Gastroesophageal sphincter (tissue), 4 donors: ENCODE measurements at regions not wholly inside any gene's neighbourhood (a gene's known extent, or its start where the extent isn't known, plus 50 kb on each side); places are given as distances from the start of the nearest gene placed in this dataset.

Experiments used
- ATAC-seq: fragments of 150-250 bp; one replicate; pipeline ENCODE4 v1.9.1; 2016; ENCODE audit warnings: mild to moderate bottlenecking, moderate library complexity
- H3K27ac ChIP-seq, 4 donors: fragments of 200-600 bp; sonication (generic) in 3 of 4; 1 replicate in 3 of 4; 2 replicates in 1 of 4; pipeline ENCODE4 v1.5.1; 2016 to 2019
- H3K27me3 ChIP-seq: fragments of 200-600 bp; sonication (generic); one replicate; pipeline ENCODE4 v1.5.1; 2019
- H3K36me3 ChIP-seq, 2 donors: fragments of 200-600 bp; sonication (generic); one replicate each; pipeline ENCODE4 v1.5.1; 2019; ENCODE audit warnings: control low read depth in 1 of 2
- H3K4me1 ChIP-seq, 3 donors: fragments of 200-600 bp; sonication (generic); 1 replicate in 2 of 3; 2 replicates in 1 of 3; pipeline ENCODE4 v1.5.1; 2016 to 2019; ENCODE audit warnings: control low read depth in 2 of 3
- H3K4me3 ChIP-seq, 2 donors: fragments of 200-600 bp; sonication (generic); one replicate each; pipeline ENCODE4 v1.5.1; 2019; ENCODE audit warnings: mild to moderate bottlenecking in 1 of 2, moderate library complexity in 1 of 2
- H3K9me3 ChIP-seq, 3 donors: fragments of 200-600 bp; sonication (generic); one replicate each; pipeline ENCODE4 v1.5.1; 2017 to 2019; ENCODE audit warnings: control low read depth in 2 of 3
- EP300 ChIP-seq: sonication (generic); formaldehyde crosslinking; IDR thresholded peaks from one replicate; pipeline ENCODE4 v1.6.1; 2017; ENCODE audit warnings: antibody characterized with exemption, mild to moderate bottlenecking
- POLR2A ChIP-seq, 2 donors: fragments of 450-650 bp; IDR thresholded peaks; one replicate each; pipeline ENCODE4 v1.6.1; 2017; ENCODE audit warnings: antibody characterized with exemption in 2 of 2, mild to moderate bottlenecking in 2 of 2, moderate library complexity in 1 of 2
- POLR2AphosphoS5 ChIP-seq: sonication (generic); formaldehyde crosslinking; IDR thresholded peaks from one replicate; pipeline ENCODE4 v1.6.1; 2017; ENCODE audit warnings: antibody characterized with exemption
- WGBS, 2 donors: methylation state at CpG; one replicate each; pipeline ENCODE4 v1.1.5; 2018; ENCODE audit warnings: low coverage in 1 of 2; 5-methylcytosine and 5-hydroxymethylcytosine counted together
- TF ChIP-seq, protein P1 (sequence below), 4 experiments: fragments of 200-600 bp in 2 of 4; fragments of 450-650 bp in 2 of 4; sonication (generic) in 1 of 4; IDR thresholded peaks; one replicate each; pipeline ENCODE4 v1.5.1; 2017 to 2019; ENCODE audit warnings: antibody characterized with exemption in 4 of 4, mild to moderate bottlenecking in 2 of 4, moderate library complexity in 2 of 4

DNA sequence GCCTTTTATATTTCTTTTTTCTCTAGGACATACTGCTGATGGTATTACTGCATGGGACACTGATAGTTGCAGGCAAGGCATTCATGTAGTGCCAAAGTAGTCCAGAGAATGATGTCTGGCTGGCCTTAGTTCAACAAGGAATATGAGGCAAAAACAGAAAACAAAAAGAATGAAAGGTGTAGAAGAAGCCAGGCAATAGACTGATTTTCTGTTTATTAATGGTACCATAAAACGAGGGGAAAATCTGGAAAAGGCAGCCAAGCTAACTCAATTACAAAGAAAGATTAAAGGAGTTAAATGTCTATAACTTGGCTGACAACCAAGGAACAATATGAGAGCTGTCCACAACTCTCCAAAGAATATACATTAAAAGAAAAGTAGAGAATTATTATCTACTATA lies 284.9 kb downstream of the ZEB2 start:
- no peaks in the 10 kb centered on the region for H3K9me3 ChIP-seq
- no peaks in the 10 kb centered on the region for H3K27me3 ChIP-seq
- no peaks in the 10 kb centered on the region for H3K36me3 ChIP-seq
- H3K4me1 ChIP-seq = no peaks in the 10 kb centered on the region
- no peak for ATAC-seq
- H3K27ac ChIP-seq = no peak overlapping the region
- TF ChIP-seq EP300 (no peak), POLR2A (IDR thresholded peaks at IDR 0.05) (no peak), POLR2AphosphoS5 (no peak)
- TF ChIP-seq, protein P1, sequence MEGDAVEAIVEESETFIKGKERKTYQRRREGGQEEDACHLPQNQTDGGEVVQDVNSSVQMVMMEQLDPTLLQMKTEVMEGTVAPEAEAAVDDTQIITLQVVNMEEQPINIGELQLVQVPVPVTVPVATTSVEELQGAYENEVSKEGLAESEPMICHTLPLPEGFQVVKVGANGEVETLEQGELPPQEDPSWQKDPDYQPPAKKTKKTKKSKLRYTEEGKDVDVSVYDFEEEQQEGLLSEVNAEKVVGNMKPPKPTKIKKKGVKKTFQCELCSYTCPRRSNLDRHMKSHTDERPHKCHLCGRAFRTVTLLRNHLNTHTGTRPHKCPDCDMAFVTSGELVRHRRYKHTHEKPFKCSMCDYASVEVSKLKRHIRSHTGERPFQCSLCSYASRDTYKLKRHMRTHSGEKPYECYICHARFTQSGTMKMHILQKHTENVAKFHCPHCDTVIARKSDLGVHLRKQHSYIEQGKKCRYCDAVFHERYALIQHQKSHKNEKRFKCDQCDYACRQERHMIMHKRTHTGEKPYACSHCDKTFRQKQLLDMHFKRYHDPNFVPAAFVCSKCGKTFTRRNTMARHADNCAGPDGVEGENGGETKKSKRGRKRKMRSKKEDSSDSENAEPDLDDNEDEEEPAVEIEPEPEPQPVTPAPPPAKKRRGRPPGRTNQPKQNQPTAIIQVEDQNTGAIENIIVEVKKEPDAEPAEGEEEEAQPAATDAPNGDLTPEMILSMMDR (IDR thresholded peaks at IDR 0.05) = no peak
- WGBS, 2 donors = 62% methylated on average over 1 of the region's 1 CpG; no CpG with 5 or more reads in 1 of the 2 donors
- H3K4me3 ChIP-seq = no peak overlapping the region

DNA sequence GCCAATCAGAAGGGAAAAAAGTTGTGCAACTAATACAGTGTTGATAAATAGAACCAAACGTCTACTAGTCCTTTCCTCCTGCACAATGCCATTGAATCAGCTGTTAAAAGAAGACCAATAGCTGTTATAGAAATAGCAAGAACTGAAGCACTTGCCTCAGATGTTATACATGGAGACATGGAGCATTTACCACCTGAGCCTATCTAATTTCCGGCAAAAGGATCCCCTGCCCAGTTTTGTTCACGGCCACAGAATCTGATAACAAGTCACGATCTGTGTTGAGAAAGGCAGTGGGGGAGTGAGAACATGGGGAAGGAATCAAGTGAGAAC lies 285.4 kb downstream of the ZEB2 start:
- Histone ChIP-seq H3K4me3 (no peak overlapping the region), H3K36me3 (no peaks in the 10 kb centered on the region), H3K4me1 (no peaks in the 10 kb centered on the region), H3K27ac (no peak overlapping the region), H3K27me3 (no peaks in the 10 kb centered on the region), H3K9me3 (no peaks in the 10 kb centered on the region)
- 69 to 80% methylated on average over 3 to 4 of the region's 4 CpGs for WGBS, 2 donors
- no peak for ATAC-seq
- TF ChIP-seq POLR2AphosphoS5 (no peak), POLR2A (IDR thresholded peaks at IDR 0.05) (no peak)

- ATAC-seq = no peak
- Histone ChIP-seq H3K4me3 (no peak overlapping the region), H3K4me1 (no peaks in the 10 kb centered on the region), H3K27me3 (no peaks in the 10 kb centered on the region), H3K36me3 (no peaks in the 10 kb centered on the region), H3K27ac (no peak overlapping the region), H3K9me3 (no peaks in the 10 kb centered on the region)
- whole genome bisulfite sequencing, 2 donors = 65 to 92% methylated on average over 3 of the region's 3 CpGs
- TF ChIP-seq, protein P1 (IDR thresholded peaks at IDR 0.05) = no peak
- TF ChIP-seq POLR2AphosphoS5 = no peak
- no peak for TF ChIP-seq POLR2A (IDR thresholded peaks at IDR 0.05)
- TF ChIP-seq EP300 = no peak
Observed at GRCh38 chr2:144233733-144234541, 286.0 kb downstream of the ZEB2 start.

DNA sequence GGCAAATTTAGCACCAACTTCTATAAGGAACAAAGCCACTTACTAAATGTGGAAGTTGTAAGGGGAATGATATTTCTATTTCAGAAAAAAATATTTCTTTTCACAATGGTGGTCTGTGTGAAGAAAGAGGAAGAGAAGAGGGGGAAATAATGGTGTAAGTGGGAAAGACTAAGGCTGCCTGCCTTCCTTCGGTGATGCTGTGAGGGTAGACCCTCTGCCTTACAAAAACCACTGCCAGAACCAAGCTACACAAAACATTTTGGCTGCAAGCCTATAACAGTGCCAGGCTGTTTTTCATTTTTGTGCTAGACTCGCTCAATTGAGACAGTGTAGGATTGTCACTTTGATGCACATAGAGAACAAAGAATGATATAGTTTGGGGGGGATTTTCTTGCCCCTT lies 286.6 kb downstream of the ZEB2 start:
- no peak for TF ChIP-seq POLR2AphosphoS5
- no peak overlapping the region for H3K27ac ChIP-seq
- no peaks in the 10 kb centered on the region for H3K9me3 ChIP-seq
- no peaks in the 10 kb centered on the region for H3K36me3 ChIP-seq
- H3K27me3 ChIP-seq = no peaks in the 10 kb centered on the region
- no peak for ATAC-seq
- 74 to 85% methylated on average over 2 of the region's 2 CpGs for whole genome bisulfite sequencing, 2 donors
- H3K4me1 ChIP-seq = no peaks in the 10 kb centered on the region
- no peak overlapping the region for H3K4me3 ChIP-seq

GRCh38 chr2:144230448-144231085 lies 289.4 kb downstream of the ZEB2 start:
- Histone ChIP-seq H3K27ac (no peak overlapping the region), H3K9me3 (no peaks in the 10 kb centered on the region), H3K27me3 (no peaks in the 10 kb centered on the region), H3K36me3 (no peaks in the 10 kb centered on the region), H3K4me3 (no peak overlapping the region), H3K4me1 (no peaks in the 10 kb centered on the region)
- ATAC-seq = no peak
- WGBS, 2 donors = 94 to 100% methylated on average over 1 of the region's 1 CpG
- TF ChIP-seq POLR2A (IDR thresholded peaks at IDR 0.05) (no peak), EP300 (no peak), POLR2AphosphoS5 (no peak)
- TF ChIP-seq, protein P1 (IDR thresholded peaks at IDR 0.05) = no peak

DNA sequence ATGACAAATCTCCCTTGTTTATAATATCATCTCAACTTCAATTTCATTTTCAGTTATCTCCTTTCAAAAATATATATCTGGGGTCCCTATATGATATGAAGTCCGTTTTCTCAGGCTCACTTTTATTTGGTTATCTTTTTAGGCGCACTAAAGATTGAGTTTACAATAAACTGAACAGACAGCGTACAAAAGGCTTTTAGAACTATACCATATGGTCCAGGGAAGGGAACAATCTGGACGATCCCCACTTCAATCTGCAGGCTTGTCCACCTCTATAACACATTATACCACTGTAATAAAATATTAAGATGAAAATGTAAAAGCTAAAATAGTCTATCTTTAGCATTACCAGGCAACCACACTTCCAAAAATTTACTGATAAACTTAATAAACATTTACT lies 289.9 kb downstream of the ZEB2 start:
- TF ChIP-seq EP300 (no peak), POLR2A (IDR thresholded peaks at IDR 0.05) (no peak), POLR2AphosphoS5 (no peak)
- TF ChIP-seq, protein P1 (IDR thresholded peaks at IDR 0.05) = no peak
- no peak overlapping the region for H3K27ac ChIP-seq
- H3K9me3 ChIP-seq = no peaks in the 10 kb centered on the region
- H3K4me1 ChIP-seq = no peaks in the 10 kb centered on the region
- no peaks in the 10 kb centered on the region for H3K36me3 ChIP-seq
- no peak for ATAC-seq
- 90 to 91% methylated on average over 4 of the region's 4 CpGs for WGBS, 2 donors
- no peaks in the 10 kb centered on the region for H3K27me3 ChIP-seq
- no peak overlapping the region for H3K4me3 ChIP-seq
